Endothelial cell of umbilical vein (primary cell): ENCODE measurements at regions not wholly inside any gene's neighbourhood (a gene's known extent, or its start where the extent isn't known, plus 50 kb on each side); places are given as distances from the start of the nearest gene placed in this dataset.
A peak's percentile ranks its signal among the peaks of the same experiment; 100 is the strongest.
"Not testable (repeated sequence)": the region's sequence is repeated elsewhere in the genome, so short reads cannot be mapped to it uniquely, and the experiment has no call there.

Source experiments
- BruUV-seq: library from RNA; stranded (reverse); fragments of 400-500 nt; replicated peaks from 2 replicates; lab custom pipeline; 2021; lab: Mats Ljungman, UMichigan
- CTCF ChIA-PET: fragments of 300-600, 350-600 bp; sonication (Branson Sonifier 250); formaldehyde crosslinking; loops from one replicate; lab custom pipeline; 2021; ENCODE audit warnings: antibody characterized with exemption, inconsistent platforms; lab: Charles Lee
- POLR2A ChIA-PET: fragments of 300-600, 350-600 bp; sonication (Branson Sonifier 250); formaldehyde crosslinking; loops from one replicate; lab custom pipeline; 2021; ENCODE audit warnings: antibody characterized with exemption, inconsistent platforms; lab: Charles Lee
- DNase-seq: peaks from one replicate; pipeline ENCODE4 v3.0.0-alpha.2; 2011; ENCODE audit warnings: low read depth, low spot score
- FAIRE-seq: peaks from 2 replicates; lab custom pipeline; 2011; peaks lifted over from hg19 to GRCh38; lab: Jason Lieb, UNC
- H2AFZ ChIP-seq: 2 replicates; pipeline ENCODE4 v1.6.0; 2012; ENCODE audit warnings: low read depth, low read length, control low read depth, inconsistent platforms
- H3K27ac ChIP-seq: 2 replicates; pipeline ENCODE4 v1.5.1; 2011; ENCODE audit warnings: low read depth, mild to moderate bottlenecking, control low read depth, low read length, moderate library complexity; ENCODE audit not compliant: insufficient read depth
- H3K27me3 ChIP-seq, 2 experiments: 2 replicates each; pipeline versions ENCODE4 v1.6.0 to v1.6.1; 2011; ENCODE audit warnings: low read length in 2 of 2, mixed read lengths in 1 of 2; ENCODE audit not compliant: control insufficient read depth in 2 of 2, insufficient read depth in 2 of 2
- H3K36me3 ChIP-seq, 2 experiments: 2 replicates in 1 of 2; 3 replicates in 1 of 2; pipeline ENCODE4 v1.5.1; 2011; ENCODE audit warnings: low read length in 2 of 2, mild to moderate bottlenecking in 1 of 2, moderate library complexity in 1 of 2; ENCODE audit not compliant: control insufficient read depth in 2 of 2, insufficient read depth in 2 of 2; ENCODE audit errors: extremely low read depth in 1 of 2
- H3K4me1 ChIP-seq: 3 replicates; pipeline ENCODE4 v1.5.1; 2011; ENCODE audit warnings: mild to moderate bottlenecking, low read length; ENCODE audit not compliant: control insufficient read depth, insufficient read depth; ENCODE audit errors: extremely low read depth
- H3K4me2 ChIP-seq: 2 replicates; pipeline ENCODE4 v1.6.1; 2011; ENCODE audit warnings: low read length, control low read depth, mixed read lengths; ENCODE audit not compliant: insufficient read depth
- H3K4me3 ChIP-seq, 3 experiments: fragments of 200-600 bp in 1 of 3; sonication (generic), shearing (Covaris generic) in 1 of 3; replicated peaks in 1 of 3; 2 replicates each; pipeline ENCODE4 v1.5.1; 2011 to 2016; ENCODE audit warnings: control low read depth in 3 of 3, low read length in 3 of 3, mild to moderate bottlenecking in 2 of 3, inconsistent platforms in 1 of 3, low read depth in 1 of 3, moderate library complexity in 1 of 3; ENCODE audit not compliant: insufficient read depth in 1 of 3
- H3K79me2 ChIP-seq: 2 replicates; pipeline ENCODE4 v1.6.0; 2012; ENCODE audit warnings: low read length, inconsistent platforms; ENCODE audit not compliant: control insufficient read depth, insufficient read depth
- H3K9ac ChIP-seq: replicated peaks from 2 replicates; pipeline ENCODE3; 2011; ENCODE audit warnings: low read length, control low read depth; ENCODE audit not compliant: insufficient read depth; ENCODE audit errors: extremely low read depth
- H3K9me1 ChIP-seq: replicated peaks from 3 replicates; pipeline ENCODE4 v1.6.0; 2011; ENCODE audit warnings: mild to moderate bottlenecking, low read length; ENCODE audit not compliant: control insufficient read depth, insufficient read depth; ENCODE audit errors: extremely low read depth
- H3K9me3 ChIP-seq: replicated peaks from 2 replicates; pipeline ENCODE4 v1.5.1; 2012; ENCODE audit warnings: low read length, inconsistent platforms; ENCODE audit not compliant: control insufficient read depth, insufficient read depth
- H4K20me1 ChIP-seq: replicated peaks from 2 replicates; pipeline ENCODE3; 2011; ENCODE audit warnings: mild to moderate bottlenecking, low read length; ENCODE audit not compliant: control insufficient read depth, insufficient read depth; ENCODE audit errors: extremely low read depth
- CTCF ChIP-seq, 2 donors: IDR thresholded peaks; 1 replicate in 1 of 2; 2 replicates in 1 of 2; pipeline ENCODE4 v1.5.1; 2011; ENCODE audit warnings: low read length in 2 of 2, mild to moderate bottlenecking in 2 of 2, moderate library complexity in 2 of 2, control low read depth in 1 of 2, inconsistent platforms in 1 of 2, low read depth in 1 of 2; ENCODE audit not compliant: insufficient read depth in 1 of 2; ENCODE audit errors: extremely low read depth in 1 of 2
- EZH2 ChIP-seq: IDR thresholded peaks from 2 replicates; pipeline ENCODE4 v1.6.1; 2012; ENCODE audit warnings: borderline replicate concordance, low read depth, mild to moderate bottlenecking, moderate library complexity, low read length, inconsistent platforms; ENCODE audit not compliant: severe bottlenecking
- FOS ChIP-seq: IDR thresholded peaks from 2 replicates; pipeline ENCODE4 v1.6.1; 2011; ENCODE audit warnings: mild to moderate bottlenecking, low read length, moderate library complexity, borderline replicate concordance; ENCODE audit not compliant: insufficient read depth
- GATA2 ChIP-seq: IDR thresholded peaks from 2 replicates; pipeline ENCODE4 v1.7.0; 2011; ENCODE audit warnings: low read depth, mild to moderate bottlenecking, moderate library complexity, mixed read lengths, low read length; ENCODE audit not compliant: insufficient read length, insufficient read depth
- JUN ChIP-seq: IDR thresholded peaks from 2 replicates; pipeline ENCODE4 v1.6.1; 2011; ENCODE audit warnings: borderline replicate concordance, low read depth; ENCODE audit not compliant: insufficient read length, insufficient read depth
- MAX ChIP-seq: IDR thresholded peaks from 2 replicates; pipeline ENCODE4 v1.6.1; 2011; ENCODE audit not compliant: insufficient read depth, insufficient read length
- MYC ChIP-seq: IDR thresholded peaks from one replicate; pipeline ENCODE4 v1.6.1; 2011; ENCODE audit warnings: mild to moderate bottlenecking, low read depth, low read length
- POLR2A ChIP-seq: IDR thresholded peaks from 2 replicates; pipeline ENCODE4 v1.6.1; 2012; ENCODE audit warnings: low read depth, mild to moderate bottlenecking, control low read depth, low read length
- POLR2AphosphoS5 ChIP-seq: IDR thresholded peaks from 2 replicates; pipeline ENCODE4 v1.6.1; 2012; ENCODE audit warnings: low read depth, mild to moderate bottlenecking, control low read depth, low read length, moderate library complexity; ENCODE audit not compliant: insufficient read depth
- dilution Hi-C: fragments of 300-500 bp; cut with MboI; formaldehyde crosslinking; loops from one replicate; pipeline ENCODE4 v1.15.0; 2019; ENCODE audit warnings: low sequenced_read_pairs; ENCODE audit not compliant: extremely low pct_ligation_motif_present
- intact Hi-C: fragments of 100-400 bp; cut with micrococcal nuclease; formaldehyde crosslinking; loops from one replicate; pipeline ENCODE4 v1.10.0; 2022

- POLR2A ChIA-PET: no interaction called here
- BruUV-seq: no TSS peak
- intact Hi-C loops: no loop called here
- Histone ChIP-seq H3K9me3 (no peaks in the 10 kb centered on the region), H2AFZ (no peak overlapping the region), H3K9ac (no peak overlapping the region), H3K79me2 (no peaks in the 10 kb centered on the region), H3K27ac (no peak overlapping the region), H3K4me1 (no peaks in the 10 kb centered on the region), H3K9me1 (no peaks in the 10 kb centered on the region), H3K27me3 (no peaks in the 10 kb centered on the region), H3K36me3 (no peaks in the 10 kb centered on the region), H4K20me1 (no peaks in the 10 kb centered on the region), H3K4me2 (no peak overlapping the region), H3K4me3 (no peak overlapping the region)
- dilution Hi-C loops: no loop called here
- no peak for DNase-seq
- TF ChIP-seq MYC (no peak), FOS (peak; percentile 23)
- FAIRE-seq: no peak
- CTCF ChIA-PET: no interaction called here
Measured at GRCh38 chr5:110880413-110880812, 141.6 kb downstream of the SLC25A46 start.

GRCh38 chr5:110884005-110884404 is 145.2 kb downstream of the SLC25A46 start:
- H3K4me2 ChIP-seq: no peak overlapping the region
- H3K79me2 ChIP-seq: no peaks in the 10 kb centered on the region
- TF ChIP-seq JUN: no peak
- no peak for TF ChIP-seq MYC
- no peak for TF ChIP-seq MAX
- no peak for TF ChIP-seq POLR2A
- TF ChIP-seq GATA2: no peak
- TF ChIP-seq FOS: no peak
- no peak for TF ChIP-seq CTCF (IDR thresholded peaks at IDR 0.05; ENCODE audit: extremely low read depth in 1 of 2, insufficient read depth in 1 of 2, low read depth in 1 of 2, low read length in 2 of 2)
- TF ChIP-seq EZH2: no peak
- TF ChIP-seq POLR2AphosphoS5: no peak
- no peak overlapping the region for H3K27ac ChIP-seq
- CTCF ChIA-PET: no interaction called here
- POLR2A ChIA-PET: no interaction called here
- BruUV-seq: no TSS peak
- FAIRE-seq (no peak), DNase-seq (no peak)
- no peaks in the 10 kb centered on the region for H3K9me1 ChIP-seq
- no peaks in the 10 kb centered on the region for H4K20me1 ChIP-seq
- dilution Hi-C loops: no loop called here
- intact Hi-C loops: no loop called here
- no peak overlapping the region for H3K9ac ChIP-seq
- H3K4me3 ChIP-seq: no peak overlapping the region
- no peaks in the 10 kb centered on the region for H3K9me3 ChIP-seq
- H3K4me1 ChIP-seq: no peaks in the 10 kb centered on the region
- H3K36me3 ChIP-seq: no peaks in the 10 kb centered on the region
- H3K27me3 ChIP-seq: no peaks in the 10 kb centered on the region
- no peak overlapping the region for H2AFZ ChIP-seq

- FAIRE-seq, POLR2A ChIA-PET: not testable (repeated sequence)
Measured at GRCh38 chr5:110887170-110887569, 148.4 kb downstream of the SLC25A46 start.

More at GRCh38 chr5:110887170-110887569, 148.4 kb downstream of the SLC25A46 start:
- dilution Hi-C loops, H3K27ac ChIP-seq, H3K79me2 ChIP-seq, H3K36me3 ChIP-seq, H3K9me1 ChIP-seq, H3K9ac ChIP-seq, H2AFZ ChIP-seq, DNase-seq, H3K4me2 ChIP-seq, intact Hi-C loops, H3K27me3 ChIP-seq, H3K4me3 ChIP-seq, BruUV-seq, CTCF ChIA-PET, H3K9me3 ChIP-seq, H4K20me1 ChIP-seq, H3K4me1 ChIP-seq: not testable (repeated sequence)
